Panc1 (cell line): ENCODE measurements at regions not wholly inside any gene's neighbourhood (a gene's known extent, or its start where the extent isn't known, plus 50 kb on each side); places are given as distances from the start of the nearest gene placed in this dataset.

Experiments used
- ATAC-seq: fragments of 200-7000 bp; cut with Tn5 transposase; 2 replicates; pipeline ENCODE4 v1.9.1; 2020; ENCODE audit warnings: mild to moderate bottlenecking, moderate library complexity
- BruUV-seq: library from RNA; stranded (reverse); fragments of 400-500 nt; replicated peaks from 2 replicates; lab custom pipeline; 2021; lab: Mats Ljungman, UMichigan
- CTCF ChIA-PET: fragments of 300-600 bp; sonication (Branson Sonifier 250); formaldehyde crosslinking; loops from one replicate; lab custom pipeline; 2022; ENCODE audit warnings: antibody characterized with exemption; lab: Charles Lee
- POLR2A ChIA-PET: fragments of 300-600 bp; sonication (Branson Sonifier 250); formaldehyde crosslinking; loops from one replicate; lab custom pipeline; 2022; ENCODE audit warnings: antibody characterized with exemption; lab: Charles Lee
- DNase-seq: peaks from one replicate; pipeline ENCODE4 v3.0.0-alpha.2; 2010; ENCODE audit warnings: low read depth, low spot score
- H3K27ac ChIP-seq: 2 replicates; pipeline ENCODE4 v1.5.1; 2011; ENCODE audit warnings: mild to moderate bottlenecking, low read length, inconsistent platforms
- H3K27me3 ChIP-seq: fragments of 200-500 bp; sonication (Bioruptor generic); 2 replicates; pipeline ENCODE4 v1.6.0; 2014; ENCODE audit warnings: low read length, inconsistent platforms; ENCODE audit not compliant: control insufficient read depth, insufficient read depth
- H3K36me3 ChIP-seq: fragments of 200-500 bp; sonication (Bioruptor generic); 2 replicates; pipeline ENCODE4 v1.5.1; 2014; ENCODE audit warnings: inconsistent platforms, mild to moderate bottlenecking, low read length, moderate library complexity; ENCODE audit not compliant: control insufficient read depth, insufficient read depth
- H3K4me1 ChIP-seq: 2 replicates; pipeline ENCODE4 v1.5.1; 2011; ENCODE audit warnings: inconsistent platforms, mild to moderate bottlenecking, low read length, moderate library complexity; ENCODE audit not compliant: control insufficient read depth, insufficient read depth
- H3K4me3 ChIP-seq, 2 experiments: 2 replicates each; pipeline ENCODE4 v1.5.1; 2011 to 2012; ENCODE audit warnings: low read depth in 2 of 2, low read length in 2 of 2, mild to moderate bottlenecking in 2 of 2, inconsistent platforms in 1 of 2, moderate library complexity in 1 of 2
- H3K9me3 ChIP-seq: fragments of 200-500 bp; sonication (Bioruptor generic); 2 replicates; pipeline ENCODE4 v1.5.1; 2014; ENCODE audit warnings: low read depth, mild to moderate bottlenecking, inconsistent platforms, low read length, moderate library complexity; ENCODE audit not compliant: control insufficient read depth, insufficient read depth
- POLR2AphosphoS5 ChIP-seq: IDR thresholded peaks from 2 replicates; pipeline ENCODE4 v1.6.1; 2012; ENCODE audit warnings: mild to moderate bottlenecking, low read depth, low read length, moderate library complexity
- SIN3A ChIP-seq: IDR thresholded peaks from 2 replicates; pipeline ENCODE4 v1.6.1; 2012; ENCODE audit warnings: low read depth, mild to moderate bottlenecking, low read length, moderate library complexity, borderline replicate concordance; ENCODE audit not compliant: insufficient read depth
- TCF7L2 ChIP-seq: IDR thresholded peaks from 2 replicates; pipeline ENCODE4 v1.6.1; 2011; ENCODE audit warnings: mild to moderate bottlenecking, low read depth, low read length, inconsistent platforms
- in situ Hi-C: cut with HindIII; loops from 2 replicates; pipeline ENCODE4 v1.10.0; 2016; ENCODE audit warnings: low sequenced_read_pairs, low pct_unique_long_range_greater_than_20kb
- intact Hi-C: fragments of 100-400 bp; cut with micrococcal nuclease; formaldehyde crosslinking; loops from one replicate; pipeline ENCODE4 v1.10.0; 2022; ENCODE audit not compliant: unreplicated experiment
- TF ChIP-seq, protein P1 (sequence below): fragments of 450-650 bp; IDR thresholded peaks from 2 replicates; pipeline ENCODE4 v1.5.1; 2017; ENCODE audit warnings: mild to moderate bottlenecking
- TF ChIP-seq, protein P2 (sequence below), 2 experiments: IDR thresholded peaks; 2 replicates each; pipeline ENCODE4 v1.6.1; 2011 to 2012; ENCODE audit warnings: low read depth in 2 of 2, control low read depth in 1 of 2, low read length in 1 of 2, mild to moderate bottlenecking in 1 of 2, moderate library complexity in 1 of 2; ENCODE audit not compliant: insufficient read depth in 1 of 2

DNA sequence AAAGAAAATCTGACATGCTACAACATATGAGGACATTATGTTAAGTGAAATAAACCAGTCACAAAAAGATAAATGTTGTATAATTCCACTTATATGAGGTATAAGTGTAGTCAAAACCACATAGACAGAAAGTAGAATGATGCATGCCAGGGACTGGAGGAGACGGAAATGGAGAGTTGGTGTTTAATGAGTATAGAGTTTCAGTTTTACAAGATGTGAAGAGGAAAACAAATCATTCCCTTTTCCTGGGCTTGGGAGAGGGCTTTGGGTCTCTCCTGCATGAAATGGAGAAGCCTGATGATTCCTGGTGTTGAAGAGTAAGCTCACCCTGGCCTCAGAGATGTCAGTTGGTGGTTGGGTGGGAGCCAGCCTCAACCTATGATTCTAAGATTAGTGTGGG lies 158.4 kb upstream of the PLXNC1 start:
- ChIA-PET CTCF (no interaction called here), POLR2A (no interaction called here)
- DNase-seq (no peak), ATAC-seq (no peak)
- TF ChIP-seq POLR2AphosphoS5, result no peak
- TF ChIP-seq, protein P1, sequence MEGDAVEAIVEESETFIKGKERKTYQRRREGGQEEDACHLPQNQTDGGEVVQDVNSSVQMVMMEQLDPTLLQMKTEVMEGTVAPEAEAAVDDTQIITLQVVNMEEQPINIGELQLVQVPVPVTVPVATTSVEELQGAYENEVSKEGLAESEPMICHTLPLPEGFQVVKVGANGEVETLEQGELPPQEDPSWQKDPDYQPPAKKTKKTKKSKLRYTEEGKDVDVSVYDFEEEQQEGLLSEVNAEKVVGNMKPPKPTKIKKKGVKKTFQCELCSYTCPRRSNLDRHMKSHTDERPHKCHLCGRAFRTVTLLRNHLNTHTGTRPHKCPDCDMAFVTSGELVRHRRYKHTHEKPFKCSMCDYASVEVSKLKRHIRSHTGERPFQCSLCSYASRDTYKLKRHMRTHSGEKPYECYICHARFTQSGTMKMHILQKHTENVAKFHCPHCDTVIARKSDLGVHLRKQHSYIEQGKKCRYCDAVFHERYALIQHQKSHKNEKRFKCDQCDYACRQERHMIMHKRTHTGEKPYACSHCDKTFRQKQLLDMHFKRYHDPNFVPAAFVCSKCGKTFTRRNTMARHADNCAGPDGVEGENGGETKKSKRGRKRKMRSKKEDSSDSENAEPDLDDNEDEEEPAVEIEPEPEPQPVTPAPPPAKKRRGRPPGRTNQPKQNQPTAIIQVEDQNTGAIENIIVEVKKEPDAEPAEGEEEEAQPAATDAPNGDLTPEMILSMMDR, result no peak
- TF ChIP-seq SIN3A, result no peak
- TF ChIP-seq TCF7L2, result no peak
- TF ChIP-seq, protein P2, sequence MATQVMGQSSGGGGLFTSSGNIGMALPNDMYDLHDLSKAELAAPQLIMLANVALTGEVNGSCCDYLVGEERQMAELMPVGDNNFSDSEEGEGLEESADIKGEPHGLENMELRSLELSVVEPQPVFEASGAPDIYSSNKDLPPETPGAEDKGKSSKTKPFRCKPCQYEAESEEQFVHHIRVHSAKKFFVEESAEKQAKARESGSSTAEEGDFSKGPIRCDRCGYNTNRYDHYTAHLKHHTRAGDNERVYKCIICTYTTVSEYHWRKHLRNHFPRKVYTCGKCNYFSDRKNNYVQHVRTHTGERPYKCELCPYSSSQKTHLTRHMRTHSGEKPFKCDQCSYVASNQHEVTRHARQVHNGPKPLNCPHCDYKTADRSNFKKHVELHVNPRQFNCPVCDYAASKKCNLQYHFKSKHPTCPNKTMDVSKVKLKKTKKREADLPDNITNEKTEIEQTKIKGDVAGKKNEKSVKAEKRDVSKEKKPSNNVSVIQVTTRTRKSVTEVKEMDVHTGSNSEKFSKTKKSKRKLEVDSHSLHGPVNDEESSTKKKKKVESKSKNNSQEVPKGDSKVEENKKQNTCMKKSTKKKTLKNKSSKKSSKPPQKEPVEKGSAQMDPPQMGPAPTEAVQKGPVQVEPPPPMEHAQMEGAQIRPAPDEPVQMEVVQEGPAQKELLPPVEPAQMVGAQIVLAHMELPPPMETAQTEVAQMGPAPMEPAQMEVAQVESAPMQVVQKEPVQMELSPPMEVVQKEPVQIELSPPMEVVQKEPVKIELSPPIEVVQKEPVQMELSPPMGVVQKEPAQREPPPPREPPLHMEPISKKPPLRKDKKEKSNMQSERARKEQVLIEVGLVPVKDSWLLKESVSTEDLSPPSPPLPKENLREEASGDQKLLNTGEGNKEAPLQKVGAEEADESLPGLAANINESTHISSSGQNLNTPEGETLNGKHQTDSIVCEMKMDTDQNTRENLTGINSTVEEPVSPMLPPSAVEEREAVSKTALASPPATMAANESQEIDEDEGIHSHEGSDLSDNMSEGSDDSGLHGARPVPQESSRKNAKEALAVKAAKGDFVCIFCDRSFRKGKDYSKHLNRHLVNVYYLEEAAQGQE (IDR thresholded peaks at IDR 0.05; ENCODE audit: insufficient read depth in 1 of 2, low read depth in 2 of 2, low read length in 1 of 2), result no peak
- Histone ChIP-seq H3K36me3 (no peaks in the 10 kb centered on the region), H3K4me1 (no peaks in the 10 kb centered on the region), H3K9me3 (no peaks in the 10 kb centered on the region), H3K4me3 (no peak overlapping the region), H3K27ac (no peak overlapping the region), H3K27me3 (no peaks in the 10 kb centered on the region)
- intact Hi-C loops, result no loop called here
- in situ Hi-C loops, result no loop called here
- no TSS peak for BruUV-seq

DNA sequence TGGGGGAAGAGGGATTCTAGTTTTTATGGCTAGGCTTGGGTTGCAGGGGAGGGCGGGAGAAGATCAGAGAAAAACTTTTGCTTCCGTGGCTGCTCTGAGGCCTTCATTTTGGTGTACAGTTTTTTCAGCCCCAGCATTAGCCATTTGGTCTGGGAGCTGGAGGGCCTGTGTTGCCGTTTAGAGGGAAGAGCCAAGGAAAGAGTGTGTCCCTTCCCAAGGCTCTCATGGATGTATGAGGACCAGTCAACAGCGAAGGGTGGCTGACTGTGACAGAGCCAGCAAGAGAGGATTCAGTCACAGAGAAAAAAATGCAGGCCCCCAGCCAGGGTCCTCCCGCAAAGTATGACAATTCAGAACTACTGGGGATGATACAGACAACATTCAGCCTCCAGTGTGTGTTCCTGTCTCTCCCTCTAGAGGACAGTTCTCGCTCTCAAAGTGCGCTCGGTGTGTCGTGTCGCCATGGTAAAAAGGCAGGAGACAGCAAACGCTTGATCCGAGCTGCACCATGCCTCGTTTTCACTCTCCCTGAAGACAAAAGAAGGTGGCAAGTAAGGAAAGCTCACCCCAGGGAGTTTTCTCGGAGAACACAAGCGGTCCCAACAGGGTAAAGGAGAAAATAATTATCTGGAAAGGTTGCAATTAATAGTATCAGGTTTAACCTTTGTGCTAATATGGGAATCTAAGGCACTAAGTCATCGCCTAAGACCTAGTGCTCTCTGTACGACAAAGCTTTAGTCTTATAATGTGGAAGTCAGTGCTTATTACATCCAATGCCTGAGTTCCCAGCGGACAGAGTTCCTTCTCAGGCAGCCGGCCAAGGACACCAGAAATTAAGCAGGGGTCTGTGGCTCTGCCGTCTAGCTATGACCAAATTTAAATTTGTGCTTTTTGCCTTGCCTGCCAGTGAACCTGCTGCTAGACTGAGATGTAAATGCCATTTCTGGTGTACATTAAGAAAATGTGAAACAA lies 157.3 kb upstream of the PLXNC1 start:
- TF ChIP-seq SIN3A, result no peak
- TF ChIP-seq, protein P1, result peak; percentile 30
- Histone ChIP-seq H3K4me1 (no peaks in the 10 kb centered on the region), H3K36me3 (no peaks in the 10 kb centered on the region), H3K4me3 (no peak overlapping the region), H3K9me3 (no peaks in the 10 kb centered on the region), H3K27me3 (no peaks in the 10 kb centered on the region), H3K27ac (no peak overlapping the region)
- no TSS peak for BruUV-seq
- POLR2A ChIA-PET, result no interaction called here
- in situ Hi-C loops, result no loop called here
- no peak for DNase-seq
- CTCF ChIA-PET, result no interaction called here
- peak; percentile 68 for ATAC-seq
- intact Hi-C loops, result no loop called here
